Endothelial cell of umbilical vein (primary cell): ENCODE measurements at regions not wholly inside any gene's neighbourhood (a gene's known extent, or its start where the extent isn't known, plus 50 kb on each side); places are given as distances from the start of the nearest gene placed in this dataset.

Experiments used
- BruUV-seq: library from RNA; stranded (reverse); fragments of 400-500 nt; replicated peaks from 2 replicates; lab custom pipeline; 2021; lab: Mats Ljungman, UMichigan
- CTCF ChIA-PET: fragments of 300-600, 350-600 bp; sonication (Branson Sonifier 250); formaldehyde crosslinking; loops from one replicate; lab custom pipeline; 2021; ENCODE audit warnings: antibody characterized with exemption, inconsistent platforms; lab: Charles Lee
- POLR2A ChIA-PET: fragments of 300-600, 350-600 bp; sonication (Branson Sonifier 250); formaldehyde crosslinking; loops from one replicate; lab custom pipeline; 2021; ENCODE audit warnings: antibody characterized with exemption, inconsistent platforms; lab: Charles Lee
- DNase-seq: peaks from one replicate; pipeline ENCODE4 v3.0.0-alpha.2; 2011; ENCODE audit warnings: low read depth, low spot score
- FAIRE-seq: peaks from 2 replicates; lab custom pipeline; 2011; peaks lifted over from hg19 to GRCh38; lab: Jason Lieb, UNC
- H2AFZ ChIP-seq: 2 replicates; pipeline ENCODE4 v1.6.0; 2012; ENCODE audit warnings: low read depth, low read length, control low read depth, inconsistent platforms
- H3K27ac ChIP-seq: 2 replicates; pipeline ENCODE4 v1.5.1; 2011; ENCODE audit warnings: low read depth, mild to moderate bottlenecking, control low read depth, low read length, moderate library complexity; ENCODE audit not compliant: insufficient read depth
- H3K27me3 ChIP-seq, 2 experiments: 2 replicates each; pipeline versions ENCODE4 v1.6.0 to v1.6.1; 2011; ENCODE audit warnings: low read length in 2 of 2, mixed read lengths in 1 of 2; ENCODE audit not compliant: control insufficient read depth in 2 of 2, insufficient read depth in 2 of 2
- H3K36me3 ChIP-seq, 2 experiments: 2 replicates in 1 of 2; 3 replicates in 1 of 2; pipeline ENCODE4 v1.5.1; 2011; ENCODE audit warnings: low read length in 2 of 2, mild to moderate bottlenecking in 1 of 2, moderate library complexity in 1 of 2; ENCODE audit not compliant: control insufficient read depth in 2 of 2, insufficient read depth in 2 of 2; ENCODE audit errors: extremely low read depth in 1 of 2
- H3K4me1 ChIP-seq: 3 replicates; pipeline ENCODE4 v1.5.1; 2011; ENCODE audit warnings: mild to moderate bottlenecking, low read length; ENCODE audit not compliant: control insufficient read depth, insufficient read depth; ENCODE audit errors: extremely low read depth
- H3K4me2 ChIP-seq: 2 replicates; pipeline ENCODE4 v1.6.1; 2011; ENCODE audit warnings: low read length, control low read depth, mixed read lengths; ENCODE audit not compliant: insufficient read depth
- H3K4me3 ChIP-seq, 3 experiments: fragments of 200-600 bp in 1 of 3; sonication (generic), shearing (Covaris generic) in 1 of 3; replicated peaks in 1 of 3; 2 replicates each; pipeline ENCODE4 v1.5.1; 2011 to 2016; ENCODE audit warnings: control low read depth in 3 of 3, low read length in 3 of 3, mild to moderate bottlenecking in 2 of 3, inconsistent platforms in 1 of 3, low read depth in 1 of 3, moderate library complexity in 1 of 3; ENCODE audit not compliant: insufficient read depth in 1 of 3
- H3K79me2 ChIP-seq: 2 replicates; pipeline ENCODE4 v1.6.0; 2012; ENCODE audit warnings: low read length, inconsistent platforms; ENCODE audit not compliant: control insufficient read depth, insufficient read depth
- H3K9ac ChIP-seq: replicated peaks from 2 replicates; pipeline ENCODE3; 2011; ENCODE audit warnings: low read length, control low read depth; ENCODE audit not compliant: insufficient read depth; ENCODE audit errors: extremely low read depth
- H3K9me1 ChIP-seq: replicated peaks from 3 replicates; pipeline ENCODE4 v1.6.0; 2011; ENCODE audit warnings: mild to moderate bottlenecking, low read length; ENCODE audit not compliant: control insufficient read depth, insufficient read depth; ENCODE audit errors: extremely low read depth
- H3K9me3 ChIP-seq: replicated peaks from 2 replicates; pipeline ENCODE4 v1.5.1; 2012; ENCODE audit warnings: low read length, inconsistent platforms; ENCODE audit not compliant: control insufficient read depth, insufficient read depth
- H4K20me1 ChIP-seq: replicated peaks from 2 replicates; pipeline ENCODE3; 2011; ENCODE audit warnings: mild to moderate bottlenecking, low read length; ENCODE audit not compliant: control insufficient read depth, insufficient read depth; ENCODE audit errors: extremely low read depth
- EZH2 ChIP-seq: IDR thresholded peaks from 2 replicates; pipeline ENCODE4 v1.6.1; 2012; ENCODE audit warnings: borderline replicate concordance, low read depth, mild to moderate bottlenecking, moderate library complexity, low read length, inconsistent platforms; ENCODE audit not compliant: severe bottlenecking
- FOS ChIP-seq: IDR thresholded peaks from 2 replicates; pipeline ENCODE4 v1.6.1; 2011; ENCODE audit warnings: mild to moderate bottlenecking, low read length, moderate library complexity, borderline replicate concordance; ENCODE audit not compliant: insufficient read depth
- GATA2 ChIP-seq: IDR thresholded peaks from 2 replicates; pipeline ENCODE4 v1.7.0; 2011; ENCODE audit warnings: low read depth, mild to moderate bottlenecking, moderate library complexity, mixed read lengths, low read length; ENCODE audit not compliant: insufficient read length, insufficient read depth
- JUN ChIP-seq: IDR thresholded peaks from 2 replicates; pipeline ENCODE4 v1.6.1; 2011; ENCODE audit warnings: borderline replicate concordance, low read depth; ENCODE audit not compliant: insufficient read length, insufficient read depth
- MYC ChIP-seq: IDR thresholded peaks from one replicate; pipeline ENCODE4 v1.6.1; 2011; ENCODE audit warnings: mild to moderate bottlenecking, low read depth, low read length
- POLR2A ChIP-seq: IDR thresholded peaks from 2 replicates; pipeline ENCODE4 v1.6.1; 2012; ENCODE audit warnings: low read depth, mild to moderate bottlenecking, control low read depth, low read length
- POLR2AphosphoS5 ChIP-seq: IDR thresholded peaks from 2 replicates; pipeline ENCODE4 v1.6.1; 2012; ENCODE audit warnings: low read depth, mild to moderate bottlenecking, control low read depth, low read length, moderate library complexity; ENCODE audit not compliant: insufficient read depth
- dilution Hi-C: fragments of 300-500 bp; cut with MboI; formaldehyde crosslinking; loops from one replicate; pipeline ENCODE4 v1.15.0; 2019; ENCODE audit warnings: low sequenced_read_pairs; ENCODE audit not compliant: extremely low pct_ligation_motif_present
- intact Hi-C: fragments of 100-400 bp; cut with micrococcal nuclease; formaldehyde crosslinking; loops from one replicate; pipeline ENCODE4 v1.10.0; 2022
- TF ChIP-seq, protein P1 (sequence below): IDR thresholded peaks from 2 replicates; pipeline ENCODE4 v1.6.1; 2011; ENCODE audit not compliant: insufficient read depth, insufficient read length
- TF ChIP-seq, protein P2 (sequence below), 2 donors: IDR thresholded peaks; 1 replicate in 1 of 2; 2 replicates in 1 of 2; pipeline ENCODE4 v1.5.1; 2011; ENCODE audit warnings: low read length in 2 of 2, mild to moderate bottlenecking in 2 of 2, moderate library complexity in 2 of 2, control low read depth in 1 of 2, inconsistent platforms in 1 of 2, low read depth in 1 of 2; ENCODE audit not compliant: insufficient read depth in 1 of 2; ENCODE audit errors: extremely low read depth in 1 of 2

DNA sequence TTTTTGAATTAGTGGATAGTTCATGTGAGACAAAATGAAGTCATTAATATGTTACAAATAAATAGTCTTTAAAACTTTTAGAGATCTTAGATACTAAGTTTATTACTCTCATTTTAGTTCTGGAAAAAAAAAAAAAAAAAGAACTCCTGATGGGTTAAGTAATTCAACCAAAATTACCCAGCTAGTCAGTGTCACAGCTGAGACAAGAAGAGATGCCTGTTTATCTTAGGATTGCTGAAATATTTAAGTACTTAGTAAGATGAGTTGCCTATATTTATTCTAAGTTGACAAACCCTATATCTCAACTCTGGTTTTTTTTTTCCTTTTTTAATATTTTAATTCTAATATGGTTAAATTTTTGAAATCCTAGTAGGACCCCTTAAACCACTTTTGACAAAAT, 781.0 kb upstream of the LRRN3 start:
- H3K79me2 ChIP-seq: no peaks in the 10 kb centered on the region
- dilution Hi-C loops (no loop called here), intact Hi-C loops (no loop called here)
- H3K9ac ChIP-seq: no peak overlapping the region
- H4K20me1 ChIP-seq: no peaks in the 10 kb centered on the region
- DNase-seq: no peak
- no TSS peak for BruUV-seq
- H3K9me1 ChIP-seq: no peaks in the 10 kb centered on the region
- H3K27ac ChIP-seq: no peak overlapping the region
- H3K36me3 ChIP-seq: no peaks in the 10 kb centered on the region
- no peak for FAIRE-seq
- no peak overlapping the region for H3K4me3 ChIP-seq
- H3K4me2 ChIP-seq: no peak overlapping the region
- ChIA-PET POLR2A (no interaction called here), CTCF (no interaction called here)
- no peak for TF ChIP-seq POLR2A
- no peak for TF ChIP-seq FOS
- TF ChIP-seq, protein P1, sequence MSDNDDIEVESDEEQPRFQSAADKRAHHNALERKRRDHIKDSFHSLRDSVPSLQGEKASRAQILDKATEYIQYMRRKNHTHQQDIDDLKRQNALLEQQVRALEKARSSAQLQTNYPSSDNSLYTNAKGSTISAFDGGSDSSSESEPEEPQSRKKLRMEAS: no peak
- H2AFZ ChIP-seq: no peak overlapping the region
- no peaks in the 10 kb centered on the region for H3K27me3 ChIP-seq
- H3K4me1 ChIP-seq: no peaks in the 10 kb centered on the region
- no peaks in the 10 kb centered on the region for H3K9me3 ChIP-seq

DNA sequence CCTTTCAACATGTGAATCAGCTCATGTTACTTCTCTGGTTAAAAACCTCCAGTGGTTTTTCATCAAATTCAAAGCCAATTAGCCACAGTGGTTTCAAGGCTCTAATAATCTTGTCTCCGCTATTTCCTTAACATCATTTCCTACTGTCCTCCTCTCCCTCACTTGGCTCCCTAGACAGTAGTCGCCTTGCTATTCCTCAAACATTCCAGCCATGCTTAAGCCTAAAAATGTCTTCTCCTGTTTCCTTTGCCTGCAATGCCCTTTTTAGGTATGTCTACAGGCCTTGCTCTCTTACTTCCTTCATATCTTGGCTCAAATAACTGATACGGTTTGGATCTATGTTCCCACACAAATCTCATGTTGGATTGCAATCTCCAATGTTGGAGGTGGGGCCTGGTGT, 779.4 kb upstream of the LRRN3 start:
- CTCF ChIA-PET: no interaction called here
- H3K27me3 ChIP-seq: no peaks in the 10 kb centered on the region
- POLR2A ChIA-PET: no interaction called here
- FAIRE-seq: no peak
- no peaks in the 10 kb centered on the region for H3K9me1 ChIP-seq
- H3K4me1 ChIP-seq: no peaks in the 10 kb centered on the region
- H3K9ac ChIP-seq: no peak overlapping the region
- no peak for DNase-seq
- no peaks in the 10 kb centered on the region for H3K36me3 ChIP-seq
- no peak for TF ChIP-seq MYC
- TF ChIP-seq, protein P1: no peak
- TF ChIP-seq, protein P2, sequence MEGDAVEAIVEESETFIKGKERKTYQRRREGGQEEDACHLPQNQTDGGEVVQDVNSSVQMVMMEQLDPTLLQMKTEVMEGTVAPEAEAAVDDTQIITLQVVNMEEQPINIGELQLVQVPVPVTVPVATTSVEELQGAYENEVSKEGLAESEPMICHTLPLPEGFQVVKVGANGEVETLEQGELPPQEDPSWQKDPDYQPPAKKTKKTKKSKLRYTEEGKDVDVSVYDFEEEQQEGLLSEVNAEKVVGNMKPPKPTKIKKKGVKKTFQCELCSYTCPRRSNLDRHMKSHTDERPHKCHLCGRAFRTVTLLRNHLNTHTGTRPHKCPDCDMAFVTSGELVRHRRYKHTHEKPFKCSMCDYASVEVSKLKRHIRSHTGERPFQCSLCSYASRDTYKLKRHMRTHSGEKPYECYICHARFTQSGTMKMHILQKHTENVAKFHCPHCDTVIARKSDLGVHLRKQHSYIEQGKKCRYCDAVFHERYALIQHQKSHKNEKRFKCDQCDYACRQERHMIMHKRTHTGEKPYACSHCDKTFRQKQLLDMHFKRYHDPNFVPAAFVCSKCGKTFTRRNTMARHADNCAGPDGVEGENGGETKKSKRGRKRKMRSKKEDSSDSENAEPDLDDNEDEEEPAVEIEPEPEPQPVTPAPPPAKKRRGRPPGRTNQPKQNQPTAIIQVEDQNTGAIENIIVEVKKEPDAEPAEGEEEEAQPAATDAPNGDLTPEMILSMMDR (IDR thresholded peaks at IDR 0.05; ENCODE audit: extremely low read depth in 1 of 2, insufficient read depth in 1 of 2, low read depth in 1 of 2, low read length in 2 of 2): no peak
- TF ChIP-seq POLR2A: no peak
- TF ChIP-seq FOS: no peak
- no peak for TF ChIP-seq GATA2
- no peak for TF ChIP-seq EZH2
- no peak for TF ChIP-seq JUN
- no peak for TF ChIP-seq POLR2AphosphoS5
- no peak overlapping the region for H3K27ac ChIP-seq
- no peaks in the 10 kb centered on the region for H3K79me2 ChIP-seq
- intact Hi-C loops: no loop called here
- H2AFZ ChIP-seq: no peak overlapping the region
- no peak overlapping the region for H3K4me2 ChIP-seq
- dilution Hi-C loops: no loop called here
- no peaks in the 10 kb centered on the region for H4K20me1 ChIP-seq
- H3K9me3 ChIP-seq: no peaks in the 10 kb centered on the region
- H3K4me3 ChIP-seq: no peak overlapping the region
- BruUV-seq: no TSS peak
